ENCODE measurements at regions not wholly inside any gene's neighbourhood (a gene's known extent, or its start where the extent isn't known, plus 50 kb on each side); places are given as distances from the start of the nearest gene placed in this dataset.

- Mint-ChIP-seq H3K4me3 (no peak overlapping the region), H3K27ac (no peak overlapping the region), H3K36me3 (ENCODE audit: low read depth) (no peaks in the 10 kb centered on the region), H3K27me3 (ENCODE audit: insufficient read depth) (no peaks in the 10 kb centered on the region), H3K9me3 (no peaks in the 10 kb centered on the region), H3K4me1 (no peaks in the 10 kb centered on the region)
- H3K9me3 ChIP-seq (ENCODE audit: control insufficient read depth, low read length) = no peaks in the 10 kb centered on the region
- no peak overlapping the region for H3K9ac ChIP-seq (ENCODE audit: extremely low read depth, low read length, poor library complexity, severe bottlenecking)
- no peak overlapping the region for H3K4me3 ChIP-seq (ENCODE audit: low read length)
- no peaks in the 10 kb centered on the region for H3K27me3 ChIP-seq (ENCODE audit: control insufficient read depth, insufficient read depth, low read length, poor library complexity, severe bottlenecking)
- H3K27ac ChIP-seq (ENCODE audit: low read depth, low read length) = no peak overlapping the region
- no peaks in the 10 kb centered on the region for H3K36me3 ChIP-seq (ENCODE audit: control insufficient read depth, insufficient read depth, low read length)
- no peak for TF ChIP-seq CTCF (conservative IDR thresholded peaks at IDR 0.05)
- no peaks in the 10 kb centered on the region for H3K4me1 ChIP-seq (ENCODE audit: control insufficient read depth, insufficient read depth, low read length)
- no peak for DNase-seq
- 86 to 93% methylated on average over 1 to 3 of the region's 3 CpGs for WGBS, 2 experiments (ENCODE audit: insufficient coverage in 1 of 2, insufficient read length in 1 of 2)
Measured at GRCh38 chr1:209218981-209219380, 364.5 kb upstream of the CAMK1G start.

GRCh38 chr1:209219791-209220524, 363.6 kb upstream of the CAMK1G start:
- WGBS, 2 experiments (ENCODE audit: insufficient coverage in 1 of 2, insufficient read length in 1 of 2) = 89 to 92% methylated on average over 16 of the region's 16 CpGs
- no peak for DNase-seq
- Mint-ChIP-seq H3K36me3 (ENCODE audit: low read depth) (no peaks in the 10 kb centered on the region), H3K27me3 (ENCODE audit: insufficient read depth) (no peaks in the 10 kb centered on the region), H3K9me3 (no peaks in the 10 kb centered on the region), H3K4me3 (no peak overlapping the region), H3K27ac (no peak overlapping the region), H3K4me1 (no peaks in the 10 kb centered on the region)
- Histone ChIP-seq H3K9me3 (ENCODE audit: control insufficient read depth, low read length) (no peaks in the 10 kb centered on the region), H3K9ac (ENCODE audit: extremely low read depth, low read length, poor library complexity, severe bottlenecking) (no peak overlapping the region), H3K27ac (ENCODE audit: low read depth, low read length) (peak overlapping the region; percentile 49), H3K27me3 (ENCODE audit: control insufficient read depth, insufficient read depth, low read length, poor library complexity, severe bottlenecking) (no peaks in the 10 kb centered on the region), H3K4me1 (ENCODE audit: control insufficient read depth, insufficient read depth, low read length) (no peaks in the 10 kb centered on the region), H3K4me3 (ENCODE audit: low read length) (no peak overlapping the region), H3K36me3 (ENCODE audit: control insufficient read depth, insufficient read depth, low read length) (no peaks in the 10 kb centered on the region)
- no peak for TF ChIP-seq CTCF (conservative IDR thresholded peaks at IDR 0.05)

DNA sequence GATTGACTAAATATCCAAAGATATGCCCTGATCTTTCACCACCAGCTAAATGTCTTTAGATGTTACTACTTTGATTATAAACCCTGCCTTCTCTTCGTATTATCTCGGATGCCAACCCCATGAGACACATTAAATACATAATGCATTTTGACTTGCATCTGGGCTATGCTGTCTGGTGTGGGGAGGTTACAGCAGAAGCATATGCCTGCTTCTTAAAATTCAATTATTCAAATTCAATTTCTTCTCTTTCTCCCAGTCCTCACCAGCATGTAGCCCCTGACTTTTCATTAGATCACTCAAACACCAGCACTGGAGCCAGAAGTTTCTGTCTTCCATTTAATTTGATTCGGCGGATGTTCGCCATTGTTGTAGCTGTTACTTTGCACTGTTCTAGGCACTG, 360.7 kb upstream of the CAMK1G start:
- Mint-ChIP-seq H3K36me3 (ENCODE audit: low read depth) (no peaks in the 10 kb centered on the region), H3K27ac (no peak overlapping the region), H3K4me3 (no peak overlapping the region), H3K4me1 (peaks cover 2% of the 10 kb centered on the region), H3K27me3 (ENCODE audit: insufficient read depth) (no peaks in the 10 kb centered on the region), H3K9me3 (no peaks in the 10 kb centered on the region)
- Histone ChIP-seq H3K27ac (ENCODE audit: low read depth, low read length) (no peak overlapping the region), H3K9me3 (ENCODE audit: control insufficient read depth, low read length) (no peaks in the 10 kb centered on the region), H3K36me3 (ENCODE audit: control insufficient read depth, insufficient read depth, low read length) (no peaks in the 10 kb centered on the region), H3K4me1 (ENCODE audit: control insufficient read depth, insufficient read depth, low read length) (no peaks in the 10 kb centered on the region), H3K9ac (ENCODE audit: extremely low read depth, low read length, poor library complexity, severe bottlenecking) (no peak overlapping the region), H3K27me3 (ENCODE audit: control insufficient read depth, insufficient read depth, low read length, poor library complexity, severe bottlenecking) (no peaks in the 10 kb centered on the region), H3K4me3 (ENCODE audit: low read length) (no peak overlapping the region)
- no peak for TF ChIP-seq CTCF (conservative IDR thresholded peaks at IDR 0.05)
- no peak for DNase-seq
- 95 to 96% methylated on average over 3 to 5 of the region's 5 CpGs for WGBS, 2 experiments (ENCODE audit: insufficient coverage in 1 of 2, insufficient read length in 1 of 2)

Measured in endodermal cell (in vitro differentiated cells).